Upper lobe of right lung (tissue), 1 donor: ENCODE measurements at regions not wholly inside any gene's neighbourhood (a gene's known extent, or its start where the extent isn't known, plus 50 kb on each side); places are given as distances from the start of the nearest gene placed in this dataset.

ENCODE experiments used
- ATAC-seq: fragments of 200-7000 bp; cut with Tn5 transposase; one replicate; pipeline ENCODE4 v1.9.1; 2020; ENCODE audit warnings: mild to moderate bottlenecking, moderate library complexity
- DNase-seq: peaks from one replicate; pipeline ENCODE4 v3.0.0-alpha.2; 2020
- H3K27ac ChIP-seq: fragments of 200-600 bp; one replicate; pipeline ENCODE4 v1.8.0; 2022
- H3K27me3 ChIP-seq: fragments of 200-600 bp; one replicate; pipeline ENCODE4 v1.8.0; 2022; ENCODE audit warnings: mild to moderate bottlenecking
- H3K36me3 ChIP-seq: fragments of 200-600 bp; one replicate; pipeline ENCODE4 v1.8.0; 2022
- H3K4me1 ChIP-seq: fragments of 200-600 bp; one replicate; pipeline ENCODE4 v1.8.0; 2022
- H3K4me3 ChIP-seq: fragments of 200-600 bp; one replicate; pipeline ENCODE4 v1.8.0; 2022; ENCODE audit warnings: mild to moderate bottlenecking
- H3K9me3 ChIP-seq: fragments of 200-600 bp; one replicate; pipeline ENCODE4 v1.8.0; 2022
- intact Hi-C: fragments of 100-400 bp; cut with DNase I; formaldehyde crosslinking; loops from one replicate; pipeline ENCODE4 v1.11.0; 2022
- TF ChIP-seq, protein P1 (sequence below): fragments of 200-600 bp; IDR thresholded peaks from one replicate; pipeline ENCODE4 v1.8.0; 2022; ENCODE audit warnings: antibody characterized with exemption
- donor health status: DM: no; HTN: yes; CAD: no; lungs with severe emphysema.

DNA sequence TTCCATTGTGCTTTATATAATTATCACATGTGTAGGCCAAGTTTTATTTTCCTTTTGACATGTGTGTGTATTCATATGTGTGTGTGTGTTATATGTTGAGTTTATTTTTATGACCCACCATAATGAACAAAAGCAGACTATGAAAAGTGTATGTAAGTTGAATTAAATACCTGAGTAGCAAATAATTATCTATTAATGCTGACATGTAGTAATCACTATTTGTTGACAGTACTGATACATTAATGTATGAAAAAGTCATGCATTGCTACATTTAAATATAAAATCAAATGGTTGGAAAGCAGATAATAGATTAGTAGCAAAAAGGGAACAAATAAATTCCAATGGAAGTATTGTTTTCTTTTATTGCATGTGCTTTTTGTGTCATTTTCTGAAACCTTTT is 1948.5 kb upstream of the PCDH20 start:
- DNase-seq, result no peak
- Histone ChIP-seq H3K4me1 (no peaks in the 10 kb centered on the region), H3K9me3 (no peaks in the 10 kb centered on the region), H3K27ac (no peak overlapping the region), H3K36me3 (no peaks in the 10 kb centered on the region), H3K4me3 (no peak overlapping the region), H3K27me3 (no peaks in the 10 kb centered on the region)
- intact Hi-C loops, result no loop called here
- TF ChIP-seq, protein P1, sequence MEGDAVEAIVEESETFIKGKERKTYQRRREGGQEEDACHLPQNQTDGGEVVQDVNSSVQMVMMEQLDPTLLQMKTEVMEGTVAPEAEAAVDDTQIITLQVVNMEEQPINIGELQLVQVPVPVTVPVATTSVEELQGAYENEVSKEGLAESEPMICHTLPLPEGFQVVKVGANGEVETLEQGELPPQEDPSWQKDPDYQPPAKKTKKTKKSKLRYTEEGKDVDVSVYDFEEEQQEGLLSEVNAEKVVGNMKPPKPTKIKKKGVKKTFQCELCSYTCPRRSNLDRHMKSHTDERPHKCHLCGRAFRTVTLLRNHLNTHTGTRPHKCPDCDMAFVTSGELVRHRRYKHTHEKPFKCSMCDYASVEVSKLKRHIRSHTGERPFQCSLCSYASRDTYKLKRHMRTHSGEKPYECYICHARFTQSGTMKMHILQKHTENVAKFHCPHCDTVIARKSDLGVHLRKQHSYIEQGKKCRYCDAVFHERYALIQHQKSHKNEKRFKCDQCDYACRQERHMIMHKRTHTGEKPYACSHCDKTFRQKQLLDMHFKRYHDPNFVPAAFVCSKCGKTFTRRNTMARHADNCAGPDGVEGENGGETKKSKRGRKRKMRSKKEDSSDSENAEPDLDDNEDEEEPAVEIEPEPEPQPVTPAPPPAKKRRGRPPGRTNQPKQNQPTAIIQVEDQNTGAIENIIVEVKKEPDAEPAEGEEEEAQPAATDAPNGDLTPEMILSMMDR, result no peak
- no peak for ATAC-seq

DNA sequence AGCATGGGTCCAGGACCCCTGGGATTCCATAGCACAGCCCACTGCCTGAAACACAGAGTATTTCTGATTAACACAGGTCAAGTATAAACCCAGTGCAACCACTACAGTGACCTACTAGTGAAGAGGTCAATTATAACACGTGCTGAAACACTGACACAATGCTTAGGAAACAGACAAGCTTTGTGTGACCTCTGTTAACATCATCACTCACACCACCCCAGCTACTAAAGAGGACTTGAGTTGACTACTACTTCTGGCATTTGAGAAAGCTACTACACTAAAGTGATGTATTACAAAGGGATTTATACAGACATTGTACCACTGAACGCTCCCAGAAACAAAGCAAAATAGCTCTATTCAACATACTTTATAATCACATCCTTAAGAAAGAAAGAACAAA is 1935.9 kb upstream of the PCDH20 start:
- H3K27ac ChIP-seq, result no peak overlapping the region
- H3K9me3 ChIP-seq, result no peaks in the 10 kb centered on the region
- TF ChIP-seq, protein P1, result no peak
- ATAC-seq, result no peak
- no peaks in the 10 kb centered on the region for H3K4me1 ChIP-seq
- intact Hi-C loops, result no loop called here
- no peak overlapping the region for H3K4me3 ChIP-seq
- no peak for DNase-seq
- no peaks in the 10 kb centered on the region for H3K27me3 ChIP-seq
- H3K36me3 ChIP-seq, result no peaks in the 10 kb centered on the region

DNA sequence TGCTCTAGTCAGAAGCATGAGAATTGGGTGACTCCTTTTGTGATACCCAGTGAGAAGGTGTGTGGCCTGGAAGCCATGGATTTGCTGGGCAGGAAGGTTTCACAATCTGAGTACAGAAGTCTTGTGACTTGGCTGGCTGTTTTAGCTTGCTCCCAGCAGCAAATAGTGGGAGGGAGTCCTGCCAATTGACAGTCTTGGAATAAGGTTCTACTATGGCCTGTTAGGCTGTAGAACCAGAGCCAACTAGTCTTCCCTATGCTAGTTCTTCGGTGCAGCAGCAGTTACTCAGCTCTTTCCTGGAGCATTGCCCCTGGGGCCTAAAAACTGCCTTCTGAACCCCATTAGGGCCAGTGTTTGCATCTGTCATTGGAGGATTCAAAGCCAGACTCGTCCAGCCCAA is 1935.4 kb upstream of the PCDH20 start:
- ATAC-seq (no peak), DNase-seq (no peak)
- Histone ChIP-seq H3K27me3 (no peaks in the 10 kb centered on the region), H3K4me1 (no peaks in the 10 kb centered on the region), H3K36me3 (no peaks in the 10 kb centered on the region), H3K9me3 (no peaks in the 10 kb centered on the region), H3K4me3 (no peak overlapping the region), H3K27ac (no peak overlapping the region)
- TF ChIP-seq, protein P1, result no peak
- intact Hi-C loops, result no loop called here

DNA sequence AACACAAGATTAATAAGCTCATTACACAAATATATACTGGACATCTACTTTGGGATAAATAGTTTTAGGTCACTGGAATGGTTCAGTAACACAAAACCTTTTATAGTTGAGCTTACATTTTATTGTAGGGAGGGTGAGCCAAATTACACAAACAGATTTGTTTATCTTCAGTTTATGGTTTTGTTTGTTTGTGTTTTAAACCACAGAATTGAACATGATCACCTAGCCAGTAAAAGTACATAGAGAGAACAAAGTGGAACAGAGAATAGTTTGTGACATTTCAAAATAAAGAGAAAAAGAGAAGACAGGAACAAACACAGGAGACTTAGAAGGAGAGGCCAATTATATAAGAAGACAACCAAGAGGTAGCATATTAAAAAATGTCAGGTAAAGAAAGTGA is 1930.2 kb upstream of the PCDH20 start:
- Histone ChIP-seq H3K36me3 (no peaks in the 10 kb centered on the region), H3K4me3 (no peak overlapping the region), H3K4me1 (no peaks in the 10 kb centered on the region), H3K27me3 (no peaks in the 10 kb centered on the region), H3K9me3 (no peaks in the 10 kb centered on the region), H3K27ac (no peak overlapping the region)
- DNase-seq (no peak), ATAC-seq (no peak)
- intact Hi-C loops, result no loop called here
- TF ChIP-seq, protein P1, result no peak

DNA sequence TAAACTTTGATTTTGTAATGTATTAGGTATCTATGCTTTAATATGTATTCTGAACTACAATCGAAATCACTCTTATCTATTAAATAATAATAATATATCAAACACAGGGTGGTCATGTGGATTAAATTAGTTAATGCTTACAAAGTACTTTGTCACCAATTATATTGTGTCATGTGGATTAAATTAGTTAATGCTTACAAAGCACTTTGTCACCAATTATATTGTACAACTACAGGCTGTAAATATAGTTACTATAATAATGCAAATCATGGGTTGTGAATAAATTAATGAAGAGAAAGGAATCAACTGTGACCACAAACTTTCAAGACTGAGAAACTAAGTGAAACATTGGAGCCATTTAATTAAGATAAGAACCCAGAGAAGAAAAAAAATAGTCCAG is 1929.1 kb upstream of the PCDH20 start:
- ATAC-seq, result no peak
- H3K4me3 ChIP-seq, result no peak overlapping the region
- DNase-seq, result no peak
- intact Hi-C loops, result no loop called here
- TF ChIP-seq, protein P1, result no peak
- H3K9me3 ChIP-seq, result no peaks in the 10 kb centered on the region
- H3K36me3 ChIP-seq, result no peaks in the 10 kb centered on the region
- H3K4me1 ChIP-seq, result no peaks in the 10 kb centered on the region
- H3K27ac ChIP-seq, result no peak overlapping the region
- H3K27me3 ChIP-seq, result no peaks in the 10 kb centered on the region

DNA sequence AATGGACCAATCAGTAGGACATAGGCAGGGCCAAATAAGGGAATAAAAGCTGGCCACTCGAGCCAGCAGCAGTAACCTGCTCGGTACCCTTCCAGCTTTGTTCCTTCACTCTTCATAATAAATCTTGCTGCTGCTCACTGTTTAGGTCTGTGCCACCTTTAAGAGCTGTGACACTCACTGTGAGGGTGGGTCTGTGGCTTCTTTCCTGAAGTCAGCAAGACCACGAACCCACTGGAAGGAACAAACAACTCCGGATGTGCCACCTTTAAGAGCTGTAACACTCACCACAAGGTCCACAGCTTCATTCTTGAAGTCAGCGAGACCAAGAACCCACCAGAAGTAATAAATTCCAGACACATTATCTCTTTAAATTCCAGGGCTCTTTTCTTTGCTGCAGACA is 1922.3 kb upstream of the PCDH20 start:
- no peaks in the 10 kb centered on the region for H3K27me3 ChIP-seq

More for the DNA sequence above, 1922.3 kb upstream of the PCDH20 start:
- intact Hi-C loops, result no loop called here
- no peaks in the 10 kb centered on the region for H3K9me3 ChIP-seq
- no peak overlapping the region for H3K27ac ChIP-seq
- TF ChIP-seq, protein P1, result no peak
- no peak for ATAC-seq
- no peak overlapping the region for H3K4me3 ChIP-seq
- DNase-seq, result no peak
- H3K4me1 ChIP-seq, result no peaks in the 10 kb centered on the region
- no peaks in the 10 kb centered on the region for H3K36me3 ChIP-seq
